Stimulated activated CD4-positive, alpha-beta T cell treated with anti-CD3 and anti-CD28 coated beads, Interleukin-4, amount 100 ng/mL, for 48 hours (primary cell): ENCODE measurements at regions not wholly inside any gene's neighbourhood (a gene's known extent, or its start where the extent isn't known, plus 50 kb on each side); places are given as distances from the start of the nearest gene placed in this dataset.

Source experiments
- DNase-seq, 2 donors: peaks; one replicate each; pipeline ENCODE4 v3.0.0-alpha.2; 2020; ENCODE audit warnings: low read depth in 2 of 2

DNA sequence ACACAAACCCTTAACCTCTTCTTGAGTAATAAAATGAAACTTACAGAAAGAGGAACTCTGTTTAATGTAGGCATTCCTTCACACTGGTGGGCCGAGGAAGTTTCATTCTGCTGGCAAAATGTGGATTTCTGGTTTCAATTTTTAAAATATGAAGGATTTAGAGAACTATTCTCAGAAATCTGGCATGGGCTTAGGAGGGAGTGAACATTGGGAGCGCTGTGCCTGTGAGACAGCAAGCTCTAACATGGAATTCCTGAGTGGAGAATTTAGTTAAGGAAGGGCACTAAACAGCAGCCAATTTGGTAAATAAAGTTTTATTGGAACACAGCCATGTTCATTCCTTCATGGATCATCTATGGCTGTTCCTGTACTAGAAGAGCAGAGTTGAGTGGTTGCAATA is 751.8 kb upstream of the IGFBP3 start:
- no peak for DNase-seq

DNA sequence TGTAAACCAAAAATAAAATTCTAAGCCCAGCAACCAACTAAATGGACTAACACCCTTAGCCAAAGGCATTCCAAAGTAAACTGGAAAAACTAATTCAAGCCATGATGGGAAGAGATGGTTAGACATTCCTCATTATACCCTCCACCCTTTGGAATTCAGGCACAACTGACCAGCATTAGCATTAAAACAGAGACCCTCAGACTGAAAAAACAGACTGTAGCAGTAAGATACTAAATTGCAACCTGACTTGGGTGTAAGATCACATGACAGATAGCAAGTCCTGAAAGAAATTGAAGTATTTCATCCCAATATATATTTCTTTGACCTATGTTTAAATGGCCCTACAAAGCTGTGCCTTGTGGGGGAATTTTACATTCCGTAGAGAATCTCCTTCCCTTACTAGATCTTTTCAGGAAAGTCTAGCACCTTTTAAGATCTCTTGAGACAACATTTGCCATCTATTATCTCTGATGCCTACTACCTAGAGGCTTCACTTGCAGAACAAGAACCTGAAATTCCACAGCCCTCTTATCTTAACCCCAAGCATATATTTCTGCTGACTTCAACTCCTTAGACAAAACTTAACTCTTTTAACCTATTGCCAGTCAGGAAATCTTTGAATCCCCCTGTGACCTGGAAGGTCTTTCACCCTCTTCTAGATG is 750.2 kb upstream of the IGFBP3 start:
- no peak for DNase-seq

DNA sequence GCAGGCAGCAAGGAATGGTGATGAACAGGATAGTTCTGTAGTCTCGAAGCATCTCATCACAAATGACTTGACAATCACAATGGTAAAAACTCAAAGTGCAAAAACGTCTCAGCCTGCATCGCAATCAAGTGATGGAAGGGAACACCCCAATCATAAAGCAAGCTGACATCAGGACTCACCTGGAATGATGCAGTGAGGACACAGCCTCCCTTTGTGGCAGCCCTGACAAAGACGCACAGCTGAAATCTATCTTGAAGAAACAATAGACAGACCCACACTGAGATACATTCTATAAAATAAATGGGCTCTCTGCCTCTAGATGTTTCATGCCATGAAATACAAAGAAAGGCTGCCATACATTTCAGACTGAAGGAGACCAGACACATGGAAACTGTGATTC is 748.0 kb upstream of the IGFBP3 start:
- no peak for DNase-seq

DNA sequence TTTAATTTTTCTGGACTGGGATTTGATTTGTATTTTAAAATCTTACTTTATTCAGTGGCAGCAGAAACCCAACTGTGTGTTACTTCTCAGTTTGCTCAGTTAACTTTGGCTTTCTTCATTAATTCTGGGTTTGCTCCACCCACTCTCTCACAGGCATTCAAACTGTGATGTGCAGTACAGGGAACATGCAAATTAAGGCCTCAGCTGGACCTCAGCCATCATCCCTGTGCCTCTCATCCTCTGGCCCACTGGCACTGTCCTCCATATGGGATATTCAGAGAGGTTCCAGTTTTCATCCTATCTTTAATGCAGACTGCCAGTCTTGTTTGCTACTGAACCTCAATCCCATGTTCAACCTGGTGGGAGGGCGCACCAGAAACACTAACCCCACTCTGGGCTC is 743.4 kb upstream of the IGFBP3 start:
- DNase-seq: no peak

DNA sequence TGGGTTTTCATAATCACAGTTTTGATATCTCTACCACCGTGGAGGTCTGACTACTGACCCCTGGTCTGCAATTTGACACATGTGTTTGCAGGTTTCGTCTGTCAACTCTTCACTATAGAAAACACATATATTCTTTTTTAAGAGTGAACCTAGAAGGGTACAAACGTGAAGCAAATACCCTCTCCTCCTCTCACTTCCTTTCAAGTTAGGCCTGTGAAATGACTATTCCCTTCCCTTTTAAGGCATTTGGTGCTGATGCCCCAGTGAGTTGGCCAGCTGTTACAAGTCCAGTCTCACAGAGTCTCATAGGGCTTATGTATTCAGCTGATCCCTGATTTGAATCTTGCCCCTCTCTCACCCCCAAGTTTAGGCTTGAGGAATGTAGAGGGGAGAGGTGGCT is 742.0 kb upstream of the IGFBP3 start:
- no peak for DNase-seq

DNA sequence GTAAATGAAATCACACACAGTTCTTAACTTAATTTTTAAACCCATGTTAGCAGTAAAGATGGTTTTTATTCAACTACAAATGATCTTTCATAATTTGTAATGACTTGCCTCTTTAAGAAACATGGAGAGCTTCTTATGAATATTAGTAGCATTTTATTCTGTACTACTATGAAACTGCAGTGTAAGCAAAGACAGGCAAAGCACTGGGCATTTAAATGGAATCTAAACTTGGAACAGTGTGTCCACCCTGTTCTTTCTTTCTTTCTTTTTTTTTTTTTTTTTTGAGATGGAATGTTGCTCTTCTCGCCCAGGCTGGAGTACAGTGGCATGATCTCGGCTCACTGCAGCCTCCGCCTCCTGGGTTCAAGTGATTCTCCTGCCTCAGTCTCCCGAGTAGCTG is 740.4 kb upstream of the IGFBP3 start:
- DNase-seq: no peak

DNA sequence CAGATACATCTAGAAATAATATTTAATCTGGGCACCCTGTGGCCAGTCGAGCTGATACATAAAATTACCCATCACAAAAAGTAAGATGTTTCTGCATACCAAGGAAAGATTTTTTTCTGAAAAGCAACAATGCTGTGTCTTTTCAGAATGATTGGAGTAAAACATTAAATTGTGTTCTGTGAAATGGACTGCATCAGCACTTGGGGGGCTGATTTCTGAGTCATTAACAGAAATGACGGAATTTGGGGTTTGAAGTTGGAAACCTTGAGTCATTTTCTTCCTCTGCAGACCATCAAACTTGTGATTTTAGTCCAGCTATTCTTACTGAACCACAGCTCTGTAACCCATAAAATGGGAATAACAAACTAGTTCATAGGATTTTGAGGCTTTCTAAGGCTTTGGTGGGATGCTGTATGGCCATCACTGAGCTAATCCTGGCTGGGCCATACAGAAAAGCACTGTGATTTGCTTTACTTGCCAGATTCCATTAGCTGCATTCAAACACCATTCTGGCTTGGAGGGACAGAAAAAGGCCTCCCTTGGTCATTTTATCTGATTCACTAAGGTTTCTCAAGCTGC is 739.4 kb upstream of the IGFBP3 start:
- DNase-seq: no peak

DNA sequence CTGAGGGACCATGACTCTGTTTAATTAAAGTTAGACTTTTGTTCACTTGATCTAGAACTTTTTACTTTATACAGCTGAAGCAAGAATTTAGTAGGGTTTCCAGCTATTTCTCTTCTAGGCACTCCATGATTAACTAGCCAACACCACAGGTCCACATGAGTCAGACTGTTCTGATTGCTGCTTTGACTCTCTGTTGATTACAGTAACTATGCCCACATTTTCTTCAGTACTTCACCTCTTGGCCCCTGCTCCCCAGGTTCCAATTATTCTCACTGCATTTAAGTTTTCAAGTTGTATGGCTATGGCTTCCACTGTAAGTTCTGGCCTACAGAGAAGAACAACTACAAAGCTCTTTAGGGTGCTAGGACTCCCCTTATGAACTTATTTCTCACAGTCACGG is 737.2 kb upstream of the IGFBP3 start:
- DNase-seq: no peak

DNA sequence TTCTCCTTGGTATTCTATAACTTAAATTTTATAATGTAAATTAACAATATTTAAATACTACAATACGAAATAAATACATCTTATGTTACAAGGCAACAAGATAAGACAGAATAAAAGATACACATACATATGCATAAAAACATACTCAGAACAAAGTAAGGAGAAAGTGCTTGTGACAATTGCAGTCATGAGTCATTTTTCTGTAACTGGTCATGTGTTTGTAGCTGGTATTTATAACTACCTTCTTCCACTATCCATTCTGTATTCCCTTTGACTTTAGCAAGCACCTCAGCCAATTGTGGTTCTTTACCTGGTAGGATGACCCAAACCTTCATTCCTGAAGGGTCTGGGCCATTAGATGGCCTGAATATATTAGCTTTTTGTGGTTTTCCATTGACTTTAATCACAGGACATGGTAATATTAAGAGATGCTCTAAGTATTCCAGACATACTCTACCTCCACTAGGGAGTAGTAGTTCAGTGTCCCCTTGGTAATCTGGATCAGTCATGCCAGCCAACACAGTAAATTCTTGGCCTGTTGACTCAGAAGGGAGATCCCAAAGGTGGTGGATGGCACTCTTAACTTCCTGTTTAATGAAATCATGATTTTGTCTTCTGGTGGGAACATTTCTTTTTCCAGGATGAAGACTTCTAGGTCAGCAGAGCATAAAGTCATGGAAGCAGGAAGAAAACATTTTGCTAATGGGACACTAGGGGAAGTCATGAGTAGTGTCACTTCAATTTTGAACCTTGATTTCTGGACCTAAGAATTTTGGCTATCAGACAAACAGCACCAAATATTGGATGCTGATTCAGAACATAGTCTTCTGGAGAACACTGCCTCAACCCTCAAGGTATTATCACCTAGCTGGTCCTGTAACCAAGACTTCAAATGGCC is 733.7 kb upstream of the IGFBP3 start:
- DNase-seq: no peak

DNA sequence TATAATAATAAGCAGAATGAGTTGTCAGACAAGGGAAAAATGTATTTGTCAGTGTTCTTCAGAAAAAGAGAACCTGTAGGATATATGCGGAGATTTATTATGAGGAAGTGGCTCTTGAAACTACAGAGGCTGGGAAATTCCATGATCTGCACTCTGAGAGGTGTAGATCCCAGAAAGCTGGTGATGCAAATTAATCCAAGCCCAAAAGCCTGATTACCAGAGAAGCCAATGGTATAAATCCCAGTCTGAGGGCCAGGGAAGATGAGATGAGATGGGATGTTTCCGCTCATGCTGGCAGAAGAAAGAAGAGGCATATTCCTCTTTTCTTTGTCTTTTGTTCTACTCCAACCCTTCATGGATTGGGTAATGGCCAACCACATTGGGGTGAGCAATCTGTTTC is 732.8 kb upstream of the IGFBP3 start:
- no peak for DNase-seq

DNA sequence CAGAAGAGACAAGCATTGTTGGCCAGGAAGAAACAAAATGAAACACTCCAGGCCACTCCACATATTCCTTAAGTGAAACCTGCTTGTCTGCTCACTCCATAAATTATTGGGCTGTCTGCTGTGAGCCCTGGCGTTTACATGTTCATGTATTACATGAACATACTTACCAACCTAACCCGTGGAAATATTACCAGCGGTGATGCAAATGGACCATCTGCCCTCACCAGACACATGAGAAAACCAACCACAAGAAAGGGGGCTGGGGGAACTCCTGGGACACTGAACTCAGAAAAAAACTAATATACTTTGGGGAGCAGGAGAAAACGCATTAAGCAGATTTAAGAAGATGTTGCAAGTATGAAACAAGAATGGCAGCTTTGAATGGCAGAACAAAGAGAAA is 731.2 kb upstream of the IGFBP3 start:
- DNase-seq: no peak

DNA sequence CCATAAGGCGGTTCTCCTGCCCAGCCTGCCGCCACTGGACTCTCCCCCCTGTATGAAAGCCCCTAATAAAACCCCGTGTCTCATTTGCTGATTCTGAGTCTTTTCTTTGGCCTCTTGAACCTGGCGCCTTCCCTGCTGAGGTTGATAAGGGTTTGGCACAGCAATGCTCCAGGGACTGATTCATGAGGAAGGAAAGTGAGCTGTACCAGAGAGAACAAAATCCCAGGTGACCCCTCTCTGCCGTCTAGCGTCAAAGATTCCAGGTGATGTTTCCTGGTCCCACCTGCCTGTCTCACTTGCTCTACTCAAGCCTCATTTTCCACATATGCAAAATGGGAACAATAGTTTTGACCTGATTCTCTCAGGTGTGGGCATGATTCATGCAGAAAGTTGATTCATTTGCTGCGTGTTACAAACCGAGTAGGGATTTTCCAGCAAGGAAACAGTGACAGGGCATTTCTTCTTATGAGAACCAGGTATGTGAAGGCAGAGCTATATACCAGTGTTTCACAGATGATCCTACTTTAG is 730.6 kb upstream of the IGFBP3 start:
- DNase-seq: no peak

DNA sequence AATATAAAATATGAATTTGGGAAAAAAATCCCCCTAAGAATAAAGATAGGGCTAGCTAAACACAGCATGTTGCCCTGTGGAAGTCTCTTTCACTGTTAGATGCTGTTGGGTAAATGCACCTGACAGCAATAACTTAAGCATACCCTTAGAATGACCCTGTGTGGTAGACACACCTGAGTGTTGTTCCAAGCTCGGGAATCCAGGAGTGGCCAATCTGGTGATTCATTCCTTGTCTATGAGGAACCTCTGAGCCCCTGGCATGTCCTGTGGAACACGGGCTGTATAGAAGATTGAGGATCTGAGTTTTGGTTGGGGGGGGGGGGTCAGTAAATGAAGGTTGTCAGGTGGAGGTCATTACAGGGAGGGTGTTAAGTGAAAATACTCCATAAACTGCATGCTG is 730.0 kb upstream of the IGFBP3 start:
- no peak for DNase-seq

DNA sequence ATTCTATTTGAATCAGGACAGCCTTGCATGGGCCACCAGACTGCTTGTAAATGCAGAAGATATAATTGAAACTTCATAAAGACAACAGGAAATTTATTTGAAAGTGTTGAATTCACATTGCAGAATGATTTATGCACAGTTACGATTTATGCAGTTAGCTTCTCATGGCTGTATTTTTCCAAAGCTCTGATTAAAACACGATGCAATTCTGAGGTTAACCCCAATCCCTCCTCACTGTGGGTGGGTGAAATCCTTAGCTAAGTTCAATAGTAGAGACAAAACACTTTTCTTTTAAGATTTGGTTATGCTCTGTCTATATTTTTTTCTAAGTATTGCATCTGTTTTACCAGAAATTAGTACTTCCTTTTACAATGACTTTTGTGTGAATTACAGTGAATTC is 728.8 kb upstream of the IGFBP3 start:
- DNase-seq: no peak

DNA sequence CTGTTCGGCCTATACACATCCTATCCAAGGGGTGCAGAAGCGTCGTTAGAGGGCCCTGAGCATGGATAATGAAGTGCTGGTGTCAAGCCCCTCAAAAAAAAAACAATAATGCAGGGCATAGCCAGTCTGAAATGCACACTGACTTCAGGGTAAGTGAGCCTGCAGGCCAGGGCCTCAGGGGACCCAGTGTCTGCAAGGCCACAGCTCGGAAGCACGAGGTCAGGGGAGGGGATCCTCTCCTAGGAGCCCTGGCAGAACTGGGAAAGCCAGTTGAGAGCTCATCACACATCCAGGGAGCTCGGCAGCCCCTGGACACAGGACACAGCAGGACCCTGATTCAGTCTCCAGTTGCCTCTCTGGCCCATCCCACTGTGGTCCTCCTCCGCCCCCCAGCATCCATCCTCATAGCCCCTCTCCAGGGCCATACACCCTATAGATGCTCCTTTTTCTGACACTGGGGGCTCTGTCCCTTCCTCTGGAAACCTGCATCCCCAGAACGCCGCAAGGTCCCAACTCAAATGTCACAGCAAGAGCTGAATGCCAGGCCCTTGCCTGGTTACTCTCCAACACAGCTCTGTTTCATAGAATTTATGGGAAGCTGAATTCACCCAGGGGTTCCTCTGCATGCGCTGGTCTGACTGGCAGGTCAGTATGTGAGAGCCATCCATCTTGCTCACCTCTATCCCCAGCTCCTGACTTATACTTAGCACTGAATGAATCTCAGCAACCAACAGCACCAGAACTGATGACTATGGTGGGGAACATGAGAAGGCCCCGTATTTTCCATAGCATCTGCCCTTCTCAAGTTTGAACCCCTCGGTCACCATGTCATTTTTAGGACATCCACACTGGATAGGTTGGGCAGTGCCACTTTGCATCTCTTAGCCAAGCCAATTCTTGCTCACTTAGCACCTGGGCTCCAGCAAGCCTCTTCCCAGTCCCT is 717.0 kb upstream of the IGFBP3 start:
- DNase-seq: no peak

DNA sequence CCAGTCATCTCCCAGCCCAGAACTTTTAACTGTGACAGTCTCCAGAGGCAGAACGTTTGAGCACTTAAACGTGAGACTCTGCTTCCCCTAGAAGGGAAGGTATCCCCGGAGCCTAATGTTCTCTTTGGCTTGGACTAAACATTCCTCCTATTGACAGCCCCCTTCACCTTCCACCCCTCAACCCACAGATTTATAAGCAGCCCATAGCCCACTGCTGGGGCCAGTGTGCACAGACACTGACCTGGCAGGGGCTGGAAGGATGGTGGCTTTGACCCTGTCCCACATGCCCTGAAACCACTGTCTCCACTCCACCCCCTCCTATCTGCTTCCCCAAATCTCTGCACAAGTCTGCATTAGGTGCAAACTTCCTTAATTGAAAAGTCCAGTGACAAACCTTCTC is 715.0 kb upstream of the IGFBP3 start:
- no peak for DNase-seq

DNA sequence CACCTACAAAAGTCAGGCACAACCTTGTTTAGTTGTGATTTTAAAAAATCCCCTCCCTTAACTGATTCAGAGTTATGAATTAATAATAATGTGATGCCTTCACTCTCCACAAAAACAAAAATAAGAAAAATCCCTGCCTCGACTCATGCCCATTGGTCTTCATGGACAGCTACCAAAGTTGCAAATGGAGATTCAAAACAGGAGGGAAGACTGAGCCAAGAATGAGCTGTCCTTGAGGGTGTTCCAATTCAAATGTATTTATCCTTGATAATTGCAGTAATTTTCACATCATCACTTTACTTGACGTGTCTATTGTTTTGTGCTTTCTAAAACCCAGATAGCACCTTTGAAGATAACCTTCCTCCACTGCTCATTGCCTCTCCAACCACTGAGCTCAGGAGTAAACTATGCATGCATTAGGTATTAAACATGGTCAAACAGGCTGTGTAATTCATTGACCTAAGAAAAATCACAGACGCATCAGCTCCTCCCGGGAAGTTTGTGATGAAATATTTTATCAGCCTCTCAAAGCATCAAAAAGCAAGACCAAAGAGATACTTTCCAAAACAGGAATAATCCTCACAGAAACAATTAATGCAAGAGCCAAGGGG is 712.7 kb upstream of the IGFBP3 start:
- no peak for DNase-seq

DNA sequence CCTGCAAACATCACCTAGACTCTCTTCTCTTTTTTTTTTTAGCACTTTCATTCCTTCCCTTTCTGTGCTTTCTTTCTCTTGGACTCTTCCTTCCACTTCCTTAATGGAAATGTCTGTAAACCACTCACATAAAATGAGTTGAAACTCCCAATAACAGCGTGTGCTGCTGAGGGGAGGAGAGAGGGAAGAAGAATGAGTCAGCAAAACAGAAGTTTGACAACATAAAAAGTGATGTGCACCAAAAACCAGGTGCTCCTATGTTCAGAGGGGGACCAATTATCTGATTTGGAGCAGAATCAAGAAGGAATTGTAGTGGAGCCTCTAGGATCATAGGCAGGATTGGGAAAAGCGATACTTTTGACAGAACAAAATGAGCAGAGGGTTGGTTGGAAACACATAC is 712.1 kb upstream of the IGFBP3 start:
- DNase-seq: no peak

DNA sequence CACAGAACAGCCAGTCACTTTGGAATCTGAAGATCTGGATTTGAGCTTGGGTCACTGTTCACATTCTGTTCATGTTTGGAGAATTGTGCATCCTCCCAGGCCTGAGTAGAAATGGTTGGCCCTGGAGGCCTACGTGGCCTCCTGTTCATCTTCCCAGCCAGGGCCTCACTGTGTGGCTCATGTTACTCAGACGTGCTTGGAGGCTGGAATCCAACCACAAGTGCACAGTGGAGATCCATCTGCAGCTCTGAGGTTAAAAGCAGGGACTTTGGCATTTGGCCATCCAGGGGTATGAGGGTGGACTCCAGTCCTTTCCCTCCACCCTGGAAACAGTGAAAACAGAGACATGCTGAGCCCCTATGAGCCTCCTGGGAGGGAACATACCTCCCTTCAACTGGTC is 709.0 kb upstream of the IGFBP3 start:
- DNase-seq: no peak

DNA sequence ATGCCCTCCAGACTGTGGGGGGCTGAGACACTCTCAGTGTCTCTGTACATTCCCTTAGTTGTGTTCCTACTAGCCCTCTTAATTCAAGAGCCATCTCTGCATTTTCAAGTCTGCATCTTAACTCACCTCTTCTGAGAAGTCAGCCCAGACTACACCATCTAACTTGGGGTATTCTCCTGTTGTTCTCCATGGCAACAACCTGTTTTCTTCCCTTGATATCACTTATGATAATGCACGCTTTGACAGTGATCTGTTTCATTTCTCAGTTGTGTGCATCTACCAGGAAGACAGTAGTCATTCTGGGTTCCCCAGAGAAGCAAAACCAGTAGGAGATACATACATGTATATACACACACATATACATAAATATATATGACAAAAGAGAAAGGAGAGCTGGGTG is 707.3 kb upstream of the IGFBP3 start:
- no peak for DNase-seq

DNA sequence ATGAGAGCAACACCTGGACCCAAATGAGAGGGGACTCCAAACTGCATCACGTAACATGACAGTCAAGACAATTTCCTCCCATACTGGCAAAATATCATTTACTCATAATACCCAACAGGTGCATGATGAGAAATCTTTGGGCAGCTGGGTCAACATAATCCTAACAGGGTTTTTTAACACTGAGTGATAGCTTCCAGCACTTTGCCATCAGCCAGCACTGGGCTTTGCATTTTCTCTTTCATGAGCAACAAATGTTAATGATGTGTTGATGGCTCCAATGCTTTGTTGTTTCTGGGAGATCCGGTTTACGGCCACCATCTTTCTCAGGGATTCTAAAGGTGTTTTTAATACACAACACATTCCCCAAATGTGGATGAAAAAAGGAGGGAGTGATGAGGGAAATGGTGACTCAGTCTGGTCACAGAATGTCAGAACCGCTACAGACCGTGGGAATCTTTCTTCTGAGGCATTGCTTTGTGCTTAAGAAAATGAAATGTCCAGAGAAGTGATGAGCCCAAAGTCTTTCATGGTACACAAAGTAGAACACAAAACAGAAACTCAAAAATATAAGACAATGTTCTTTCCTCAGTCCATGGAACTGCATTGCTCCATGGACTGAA is 705.7 kb upstream of the IGFBP3 start:
- no peak for DNase-seq
